HG02759 (cell line): ENCODE measurements at regions not wholly inside any gene's neighbourhood (a gene's known extent, or its start where the extent isn't known, plus 50 kb on each side); places are given as distances from the start of the nearest gene placed in this dataset.

Source experiments
- ATAC-seq: cut with Tn5 transposase; IDR thresholded peaks from one replicate; pipeline ENCODE4 v1.9.1; 2021; ENCODE audit warnings: mild to moderate bottlenecking, moderate library complexity; ENCODE audit not compliant: unreplicated experiment

- no peak for ATAC-seq
Observed at GRCh38 chr2:117065912-117066311, 748.6 kb upstream of the DDX18 start.

- no peak for ATAC-seq
Observed at GRCh38 chr2:117067900-117068299, 746.6 kb upstream of the DDX18 start.

- no peak for ATAC-seq
Observed at GRCh38 chr2:117068371-117068770, 746.1 kb upstream of the DDX18 start.

- ATAC-seq = no peak
Observed at GRCh38 chr2:117071556-117072102, 742.9 kb upstream of the DDX18 start.

- ATAC-seq = no peak
Observed at GRCh38 chr2:117074756-117075155, 739.7 kb upstream of the DDX18 start.

GRCh38 chr2:117085256-117085655 is 729.2 kb upstream of the DDX18 start:
- ATAC-seq = no peak

GRCh38 chr2:117085737-117086136 is 728.8 kb upstream of the DDX18 start:
- ATAC-seq = no peak

GRCh38 chr2:117086174-117086942 is 728.1 kb upstream of the DDX18 start:
- ATAC-seq = no peak

GRCh38 chr2:117086943-117087250 is 727.6 kb upstream of the DDX18 start:
- ATAC-seq = no peak

- ATAC-seq = no peak
Observed at GRCh38 chr2:117087535-117088291, 726.8 kb upstream of the DDX18 start.

GRCh38 chr2:117091041-117091837 is 723.3 kb upstream of the DDX18 start:
- ATAC-seq = no peak

- no peak for ATAC-seq
Observed at GRCh38 chr2:117101613-117102012, 712.9 kb upstream of the DDX18 start.

- ATAC-seq = no peak
Observed at GRCh38 chr2:117108741-117109267, 705.7 kb upstream of the DDX18 start.

- ATAC-seq = no peak
Observed at GRCh38 chr2:117118994-117119393, 695.5 kb upstream of the DDX18 start.

GRCh38 chr2:117123362-117123761 is 691.1 kb upstream of the DDX18 start:
- no peak for ATAC-seq

GRCh38 chr2:117126656-117127055 is 687.8 kb upstream of the DDX18 start:
- ATAC-seq = no peak

GRCh38 chr2:117127680-117128079 is 686.8 kb upstream of the DDX18 start:
- ATAC-seq = no peak

GRCh38 chr2:117128461-117128860 is 686.0 kb upstream of the DDX18 start:
- no peak for ATAC-seq

- ATAC-seq = no peak
Observed at GRCh38 chr2:117137371-117137770, 677.1 kb upstream of the DDX18 start.

- no peak for ATAC-seq
Observed at GRCh38 chr2:117169036-117169765, 645.3 kb upstream of the DDX18 start.
